H1 (cell line): ENCODE measurements at regions not wholly inside any gene's neighbourhood (a gene's known extent, or its start where the extent isn't known, plus 50 kb on each side); places are given as distances from the start of the nearest gene placed in this dataset.
A peak's percentile ranks its signal among the peaks of the same experiment; 100 is the strongest.

ENCODE experiments used
- CTCF ChIA-PET: fragments of 300-600 bp; sonication (Branson Sonifier 250); formaldehyde crosslinking; loops from one replicate; lab custom pipeline; 2021; ENCODE audit not compliant: partially characterized antibody; lab: Charles Lee
- POLR2A ChIA-PET: fragments of 300-600 bp; sonication (Branson Sonifier 250); formaldehyde crosslinking; loops from one replicate; lab custom pipeline; 2021; ENCODE audit warnings: inconsistent platforms; ENCODE audit not compliant: partially characterized antibody; lab: Charles Lee
- DNase-seq, 2 experiments: peaks; one replicate each; pipeline versions ENCODE4 v3.0.0 to v3.0.0-alpha.2; 2010 to 2022; ENCODE audit warnings: low spot score in 2 of 2, low read depth in 1 of 2, mixed read lengths in 1 of 2
- FAIRE-seq: peaks from 2 replicates; lab custom pipeline; 2011; peaks lifted over from hg19 to GRCh38; lab: Jason Lieb, UNC
- H2AFZ ChIP-seq: 2 replicates; pipeline ENCODE4 v1.8.1; 2012; ENCODE audit warnings: low read length, inconsistent platforms
- H2AK5ac ChIP-seq: 2 replicates; pipeline ENCODE4 v1.6.1; 2013; ENCODE audit warnings: low read depth, low read length
- H2BK120ac ChIP-seq: replicated peaks from 2 replicates; pipeline ENCODE3; 2013; ENCODE audit warnings: low read depth, low read length, inconsistent platforms
- H2BK12ac ChIP-seq: 2 replicates; pipeline ENCODE4 v1.6.1; 2013; ENCODE audit warnings: low read depth, low read length
- H2BK15ac ChIP-seq: 2 replicates; pipeline ENCODE4 v1.6.1; 2013; ENCODE audit warnings: low read length
- H2BK20ac ChIP-seq: 2 replicates; pipeline ENCODE4 v1.6.1; 2013; ENCODE audit warnings: low read length
- H2BK5ac ChIP-seq: 2 replicates; pipeline ENCODE4 v1.6.1; 2013; ENCODE audit warnings: low read depth, low read length
- H3K14ac ChIP-seq: 2 replicates; pipeline ENCODE4 v1.6.1; 2013; ENCODE audit warnings: inconsistent platforms; ENCODE audit not compliant: insufficient read length
- H3K18ac ChIP-seq: 2 replicates; pipeline ENCODE4 v1.6.1; 2013; ENCODE audit warnings: low read length; ENCODE audit errors: extremely low read depth
- H3K23ac ChIP-seq: 2 replicates; pipeline ENCODE4 v1.6.1; 2013; ENCODE audit warnings: inconsistent platforms; ENCODE audit not compliant: insufficient read length
- H3K23me2 ChIP-seq: 2 replicates; pipeline ENCODE4 v1.6.1; 2013; ENCODE audit warnings: low read depth, low read length
- H3K27ac ChIP-seq: 2 replicates; pipeline ENCODE4 v1.6.1; 2011; ENCODE audit warnings: low read depth, low read length, inconsistent platforms
- H3K27me3 ChIP-seq, 4 experiments: replicated peaks in 1 of 4; 1 replicate in 1 of 4; 2 replicates in 3 of 4; pipeline versions ENCODE4 v1.6.1 to v1.8.1; 2011 to 2013; ENCODE audit warnings: low read length in 3 of 4, mild to moderate bottlenecking in 3 of 4, inconsistent platforms in 2 of 4, mixed read lengths in 2 of 4, moderate library complexity in 1 of 4; ENCODE audit not compliant: control insufficient read depth in 3 of 4, insufficient read depth in 3 of 4; ENCODE audit errors: extremely low read depth in 1 of 4
- H3K36me3 ChIP-seq, 4 experiments: 2 replicates each; pipeline versions ENCODE4 v1.6.1 to v1.8.1; 2011 to 2013; ENCODE audit warnings: mild to moderate bottlenecking in 4 of 4, low read length in 3 of 4, moderate library complexity in 2 of 4, control low read depth in 1 of 4, inconsistent platforms in 1 of 4; ENCODE audit not compliant: insufficient read depth in 4 of 4, control insufficient read depth in 2 of 4
- H3K4ac ChIP-seq: replicated peaks from 2 replicates; pipeline ENCODE3; 2013; ENCODE audit warnings: low read length, low read depth, mixed read lengths, inconsistent platforms; ENCODE audit not compliant: insufficient read length
- H3K4me1 ChIP-seq, 4 experiments: replicated peaks in 1 of 4; 1 replicate in 1 of 4; 2 replicates in 3 of 4; pipeline versions ENCODE4 v1.6.1 to v1.8.1; 2011 to 2013; ENCODE audit warnings: low read length in 3 of 4, inconsistent platforms in 2 of 4, mixed read lengths in 1 of 4; ENCODE audit not compliant: insufficient read depth in 4 of 4, control insufficient read depth in 3 of 4
- H3K4me2 ChIP-seq, 2 experiments: 2 replicates each; pipeline versions ENCODE4 v1.6.1 to v1.8.1; 2011 to 2013; ENCODE audit warnings: low read depth in 2 of 2, low read length in 2 of 2, control low read depth in 1 of 2, inconsistent platforms in 1 of 2, mild to moderate bottlenecking in 1 of 2; ENCODE audit not compliant: insufficient read depth in 1 of 2
- H3K4me3 ChIP-seq, 4 experiments: fragments of 200-600, 300-600 bp in 1 of 4; sonication (generic), shearing (Covaris generic), sonication (Bioruptor Twin) in 1 of 4; 2 replicates each; pipeline versions ENCODE4 v1.5.1 to v1.8.1; 2011 to 2016; ENCODE audit warnings: low read length in 4 of 4, low read depth in 3 of 4, control low read depth in 2 of 4, inconsistent platforms in 2 of 4, mild to moderate bottlenecking in 2 of 4, mixed read lengths in 1 of 4, moderate library complexity in 1 of 4; ENCODE audit not compliant: insufficient read depth in 2 of 4; ENCODE audit errors: extremely low read depth in 1 of 4
- H3K56ac ChIP-seq: replicated peaks from 2 replicates; pipeline ENCODE3; 2013; ENCODE audit warnings: low read depth, mild to moderate bottlenecking, mixed read lengths, low read length, inconsistent platforms; ENCODE audit not compliant: insufficient read length
- H3K79me1 ChIP-seq: 2 replicates; pipeline ENCODE4 v1.6.1; 2013; ENCODE audit warnings: low read depth, low read length, control low read depth
- H3K79me2 ChIP-seq, 2 experiments: 2 replicates each; pipeline versions ENCODE4 v1.6.1 to v1.8.1; 2012 to 2013; ENCODE audit warnings: low read length in 2 of 2, mild to moderate bottlenecking in 2 of 2, inconsistent platforms in 1 of 2; ENCODE audit not compliant: insufficient read depth in 2 of 2, control insufficient read depth in 1 of 2
- H3K9ac ChIP-seq, 4 experiments: replicated peaks in 1 of 4; 1 replicate in 1 of 4; 2 replicates in 3 of 4; pipeline versions ENCODE4 v1.6.1 to v1.8.1; 2011 to 2013; ENCODE audit warnings: low read depth in 3 of 4, low read length in 3 of 4, control low read depth in 2 of 4, mild to moderate bottlenecking in 2 of 4, moderate library complexity in 2 of 4, inconsistent platforms in 1 of 4; ENCODE audit errors: extremely low read depth in 1 of 4
- H3K9me3 ChIP-seq, 2 experiments: 2 replicates each; pipeline versions ENCODE4 v1.6.1 to v1.8.1; 2012 to 2013; ENCODE audit warnings: mild to moderate bottlenecking in 2 of 2, moderate library complexity in 2 of 2, control low read depth in 1 of 2, inconsistent platforms in 1 of 2, low read depth in 1 of 2, low read length in 1 of 2, mixed read lengths in 1 of 2; ENCODE audit not compliant: insufficient read depth in 2 of 2
- H4K20me1 ChIP-seq, 2 experiments: replicated peaks in 1 of 2; 2 replicates each; pipeline versions ENCODE3 to v1.8.1; 2011 to 2013; ENCODE audit warnings: inconsistent platforms in 2 of 2, low read length in 2 of 2, mild to moderate bottlenecking in 1 of 2; ENCODE audit not compliant: insufficient read depth in 2 of 2, control insufficient read depth in 1 of 2
- H4K5ac ChIP-seq: 2 replicates; pipeline ENCODE4 v1.6.1; 2013; ENCODE audit warnings: low read length, low read depth, mixed read lengths, inconsistent platforms; ENCODE audit not compliant: insufficient read length
- H4K8ac ChIP-seq: 2 replicates; pipeline ENCODE4 v1.8.0; 2013; ENCODE audit warnings: mild to moderate bottlenecking, moderate library complexity, low read length, inconsistent platforms; ENCODE audit not compliant: insufficient read depth; ENCODE audit errors: extremely low read depth
- H4K91ac ChIP-seq: replicated peaks from 2 replicates; pipeline ENCODE3; 2013; ENCODE audit warnings: low read length, mixed read lengths, inconsistent platforms; ENCODE audit not compliant: insufficient read length
- KDM1A ChIP-seq: fragments of 200-600, 300-600 bp; sonication (generic); IDR thresholded peaks from 2 replicates; pipeline ENCODE4 v1.7.1; 2016; ENCODE audit warnings: mild to moderate bottlenecking, low read length, borderline replicate concordance
- KDM4A ChIP-seq: IDR thresholded peaks from one replicate; pipeline ENCODE4 v1.7.1; 2012; ENCODE audit warnings: low read depth, mild to moderate bottlenecking, moderate library complexity, low read length, inconsistent platforms; ENCODE audit not compliant: severe bottlenecking
- WGBS, 2 experiments: shearing (Covaris generic) in 1 of 2; methylation state at CpG; one replicate each; pipeline versions ENCODE4 v1.1.6 to v1.1.7; 2013 to 2015; ENCODE audit warnings: low lambda C conversion rate in 2 of 2, mixed read lengths in 2 of 2, inconsistent platforms in 1 of 2, low coverage in 1 of 2, missing lambda C conversion rate in 1 of 2; ENCODE audit not compliant: insufficient replicate concordance in 2 of 2, insufficient coverage in 1 of 2, insufficient read length in 1 of 2; ENCODE audit errors: extremely low coverage in 1 of 2, missing lambda C conversion rate in 1 of 2; 5-methylcytosine and 5-hydroxymethylcytosine counted together

DNA sequence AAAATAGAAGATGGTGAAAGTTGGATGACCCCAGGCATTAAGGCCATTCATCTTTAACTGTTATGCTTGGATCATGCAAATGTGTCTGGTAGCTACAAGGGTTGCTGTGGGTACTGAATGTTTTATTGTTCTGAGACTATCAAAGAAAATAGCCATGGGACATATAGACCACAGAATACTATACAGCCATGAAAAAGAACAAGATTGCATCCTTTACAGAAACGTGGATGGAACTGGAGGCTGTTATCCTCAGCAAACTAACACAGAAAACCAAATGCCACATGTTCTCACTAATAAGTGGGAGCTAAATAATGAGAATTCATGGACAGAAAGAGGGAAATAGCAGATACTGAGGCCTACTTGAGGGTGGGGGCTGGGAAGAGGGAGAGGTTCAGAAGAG lies 249.0 kb downstream of the LTN1 start:
- FAIRE-seq: no peak
- H4K8ac ChIP-seq: no peak overlapping the region
- TF ChIP-seq KDM4A (no peak), KDM1A (peak; percentile 28; the same call in 1 of the 2 replicates)
- TF ChIP-seq, all 59 proteins: peak for 1
- Histone ChIP-seq H2BK20ac (no peak overlapping the region), H3K9ac (no peak overlapping the region), H3K4me3 (no peak overlapping the region), H2BK5ac (no peak overlapping the region), H3K14ac (no peak overlapping the region), H3K18ac (no peak overlapping the region), H3K4me1 (peaks cover 0 to 1% (median 0%) of the 10 kb centered on the region in 4 experiments; a peak in 3 of 7 replicates), H2BK120ac (no peak overlapping the region), H3K27me3 (no peaks in the 10 kb centered on the region), H2BK15ac (no peak overlapping the region), H2BK12ac (no peak overlapping the region), H3K79me1 (no peaks in the 10 kb centered on the region), H3K27ac (no peak overlapping the region), H4K91ac (no peak overlapping the region), H3K23ac (no peak overlapping the region), H3K79me2 (no peaks in the 10 kb centered on the region), H4K20me1 (peaks cover 0 to 2% of the 10 kb centered on the region in 2 experiments), H3K4ac (no peak overlapping the region), H2AK5ac (no peak overlapping the region), H2AFZ (no peak overlapping the region), H3K9me3 (no peaks in the 10 kb centered on the region), H3K4me2 (no peak overlapping the region), H3K56ac (no peak overlapping the region), H3K36me3 (no peaks in the 10 kb centered on the region; a peak in 1 of 8 replicates), H3K23me2 (no peaks in the 10 kb centered on the region), H4K5ac (no peak overlapping the region)
- 93% methylated on average over 1 of the region's 1 CpG; no CpG with 5 or more reads in 1 of the 2 experiments for WGBS, 2 experiments
- no peak for DNase-seq
- CTCF ChIA-PET: interaction anchor here (1.0 to 2.6 kb wide), 4 partner anchors 25 to 1044 kb away, joined by 3 to 40 read pairs (median 11); no protein-coding TSS in a partner anchor
- POLR2A ChIA-PET: no interaction called here
